ENCODE measurements at regions not wholly inside any gene's neighbourhood (a gene's known extent, or its start where the extent isn't known, plus 50 kb on each side); places are given as distances from the start of the nearest gene placed in this dataset.

- TF ChIP-seq CTCF (IDR thresholded peaks at IDR 0.05), result no peak
- TF ChIP-seq MAX (CRISPR knock-in tag; IDR thresholded peaks at IDR 0.05), result no peak
- TF ChIP-seq ZBTB43 (CRISPR knock-in tag; IDR thresholded peaks at IDR 0.05), result no peak
- no peak for TF ChIP-seq STAT6 (CRISPR knock-in tag; conservative IDR thresholded peaks at IDR 0.05; ENCODE audit: low read depth)
- no peak for TF ChIP-seq TEAD4 (CRISPR knock-in tag; IDR thresholded peaks at IDR 0.05)
- TF ChIP-seq CREM (CRISPR knock-in tag; IDR thresholded peaks at IDR 0.05), result no peak
- TF ChIP-seq SP1 (CRISPR knock-in tag; conservative IDR thresholded peaks at IDR 0.05), result no peak
- TF ChIP-seq ZNF317 (CRISPR knock-in tag; IDR thresholded peaks at IDR 0.05; ENCODE audit: borderline replicate concordance, low read depth), result no peak
- no peak for TF ChIP-seq GABPB1 (CRISPR knock-in tag; IDR thresholded peaks at IDR 0.05)
- no peak for TF ChIP-seq JUN (CRISPR knock-in tag; IDR thresholded peaks at IDR 0.05)
- TF ChIP-seq ETV6 (CRISPR knock-in tag; IDR thresholded peaks at IDR 0.05), result no peak
- TF ChIP-seq TEAD1 (CRISPR knock-in tag; IDR thresholded peaks at IDR 0.05), result no peak
- TF ChIP-seq ZNF138 (CRISPR knock-in tag; conservative IDR thresholded peaks at IDR 0.05), result no peak
Measured at GRCh38 chr1:82880506-82880905, 1079.8 kb downstream of the ADGRL2 start.
